ENCODE measurements at regions not wholly inside any gene's neighbourhood (a gene's known extent, or its start where the extent isn't known, plus 50 kb on each side); places are given as distances from the start of the nearest gene placed in this dataset.

DNA sequence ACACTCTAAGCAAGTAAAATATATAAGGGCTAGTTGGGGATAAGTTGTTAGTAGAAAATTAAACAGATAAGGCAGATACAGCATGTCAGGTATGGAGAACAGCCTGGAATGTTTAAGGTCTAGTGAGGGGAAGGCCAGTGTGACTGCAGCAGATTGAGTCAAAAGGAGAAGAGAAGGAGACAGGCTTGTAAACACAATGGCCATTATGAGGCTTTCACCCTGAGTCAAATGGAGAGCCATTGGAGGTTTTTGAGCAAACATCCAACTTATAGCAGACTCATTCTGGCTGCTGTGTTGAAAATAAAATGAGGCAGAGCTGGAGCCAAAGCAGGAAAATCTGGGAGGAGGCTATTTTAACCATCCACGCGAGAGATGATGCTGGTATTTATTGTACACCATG, 142.0 kb downstream of the DUSP6 start:
- WGBS (ENCODE audit: missing lambda C conversion rate) = 88% methylated on average over 2 of the region's 2 CpGs
- CTCF ChIA-PET = interaction anchor here (1.2 kb wide), 1 partner anchor 252 kb away, joined by 4 read pairs; no protein-coding TSS in a partner anchor
- Histone ChIP-seq H3K4me3 (no peak overlapping the region), H3K4me1 (no peaks in the 10 kb centered on the region; the same call in 2 of the 3 replicates), H3K4me2 (no peak overlapping the region), H3K9me3 (no peaks in the 10 kb centered on the region), H3K27ac (no peak overlapping the region)
- TF ChIP-seq POLR2A (IDR thresholded peaks at IDR 0.05; ENCODE audit: low read length) = no peak
- no peak for TF ChIP-seq TFCP2L1 (CRISPR knock-in tag; IDR thresholded peaks at IDR 0.05)
- TF ChIP-seq, protein P1, sequence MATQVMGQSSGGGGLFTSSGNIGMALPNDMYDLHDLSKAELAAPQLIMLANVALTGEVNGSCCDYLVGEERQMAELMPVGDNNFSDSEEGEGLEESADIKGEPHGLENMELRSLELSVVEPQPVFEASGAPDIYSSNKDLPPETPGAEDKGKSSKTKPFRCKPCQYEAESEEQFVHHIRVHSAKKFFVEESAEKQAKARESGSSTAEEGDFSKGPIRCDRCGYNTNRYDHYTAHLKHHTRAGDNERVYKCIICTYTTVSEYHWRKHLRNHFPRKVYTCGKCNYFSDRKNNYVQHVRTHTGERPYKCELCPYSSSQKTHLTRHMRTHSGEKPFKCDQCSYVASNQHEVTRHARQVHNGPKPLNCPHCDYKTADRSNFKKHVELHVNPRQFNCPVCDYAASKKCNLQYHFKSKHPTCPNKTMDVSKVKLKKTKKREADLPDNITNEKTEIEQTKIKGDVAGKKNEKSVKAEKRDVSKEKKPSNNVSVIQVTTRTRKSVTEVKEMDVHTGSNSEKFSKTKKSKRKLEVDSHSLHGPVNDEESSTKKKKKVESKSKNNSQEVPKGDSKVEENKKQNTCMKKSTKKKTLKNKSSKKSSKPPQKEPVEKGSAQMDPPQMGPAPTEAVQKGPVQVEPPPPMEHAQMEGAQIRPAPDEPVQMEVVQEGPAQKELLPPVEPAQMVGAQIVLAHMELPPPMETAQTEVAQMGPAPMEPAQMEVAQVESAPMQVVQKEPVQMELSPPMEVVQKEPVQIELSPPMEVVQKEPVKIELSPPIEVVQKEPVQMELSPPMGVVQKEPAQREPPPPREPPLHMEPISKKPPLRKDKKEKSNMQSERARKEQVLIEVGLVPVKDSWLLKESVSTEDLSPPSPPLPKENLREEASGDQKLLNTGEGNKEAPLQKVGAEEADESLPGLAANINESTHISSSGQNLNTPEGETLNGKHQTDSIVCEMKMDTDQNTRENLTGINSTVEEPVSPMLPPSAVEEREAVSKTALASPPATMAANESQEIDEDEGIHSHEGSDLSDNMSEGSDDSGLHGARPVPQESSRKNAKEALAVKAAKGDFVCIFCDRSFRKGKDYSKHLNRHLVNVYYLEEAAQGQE (IDR thresholded peaks at IDR 0.05) = no peak
- TF ChIP-seq, protein P2, sequence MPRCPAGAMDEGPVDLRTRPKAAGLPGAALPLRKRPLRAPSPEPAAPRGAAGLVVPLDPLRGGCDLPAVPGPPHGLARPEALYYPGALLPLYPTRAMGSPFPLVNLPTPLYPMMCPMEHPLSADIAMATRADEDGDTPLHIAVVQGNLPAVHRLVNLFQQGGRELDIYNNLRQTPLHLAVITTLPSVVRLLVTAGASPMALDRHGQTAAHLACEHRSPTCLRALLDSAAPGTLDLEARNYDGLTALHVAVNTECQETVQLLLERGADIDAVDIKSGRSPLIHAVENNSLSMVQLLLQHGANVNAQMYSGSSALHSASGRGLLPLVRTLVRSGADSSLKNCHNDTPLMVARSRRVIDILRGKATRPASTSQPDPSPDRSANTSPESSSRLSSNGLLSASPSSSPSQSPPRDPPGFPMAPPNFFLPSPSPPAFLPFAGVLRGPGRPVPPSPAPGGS (IDR thresholded peaks at IDR 0.05) = no peak
- TF ChIP-seq BHLHE40 (IDR thresholded peaks at IDR 0.05; ENCODE audit: low read depth, low read length) = no peak
- TF ChIP-seq, protein P3, sequence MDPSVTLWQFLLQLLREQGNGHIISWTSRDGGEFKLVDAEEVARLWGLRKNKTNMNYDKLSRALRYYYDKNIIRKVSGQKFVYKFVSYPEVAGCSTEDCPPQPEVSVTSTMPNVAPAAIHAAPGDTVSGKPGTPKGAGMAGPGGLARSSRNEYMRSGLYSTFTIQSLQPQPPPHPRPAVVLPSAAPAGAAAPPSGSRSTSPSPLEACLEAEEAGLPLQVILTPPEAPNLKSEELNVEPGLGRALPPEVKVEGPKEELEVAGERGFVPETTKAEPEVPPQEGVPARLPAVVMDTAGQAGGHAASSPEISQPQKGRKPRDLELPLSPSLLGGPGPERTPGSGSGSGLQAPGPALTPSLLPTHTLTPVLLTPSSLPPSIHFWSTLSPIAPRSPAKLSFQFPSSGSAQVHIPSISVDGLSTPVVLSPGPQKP (IDR thresholded peaks at IDR 0.05; ENCODE audit: low read depth, low read length) = no peak
- TF ChIP-seq, protein P4, sequence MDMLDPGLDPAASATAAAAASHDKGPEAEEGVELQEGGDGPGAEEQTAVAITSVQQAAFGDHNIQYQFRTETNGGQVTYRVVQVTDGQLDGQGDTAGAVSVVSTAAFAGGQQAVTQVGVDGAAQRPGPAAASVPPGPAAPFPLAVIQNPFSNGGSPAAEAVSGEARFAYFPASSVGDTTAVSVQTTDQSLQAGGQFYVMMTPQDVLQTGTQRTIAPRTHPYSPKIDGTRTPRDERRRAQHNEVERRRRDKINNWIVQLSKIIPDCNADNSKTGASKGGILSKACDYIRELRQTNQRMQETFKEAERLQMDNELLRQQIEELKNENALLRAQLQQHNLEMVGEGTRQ (IDR thresholded peaks at IDR 0.05) = no peak
- TF ChIP-seq HOXA7 (CRISPR knock-in tag; IDR thresholded peaks at IDR 0.05) = no peak
- no peak for TF ChIP-seq ZNF302 (CRISPR knock-in tag; IDR thresholded peaks at IDR 0.05)
- TF ChIP-seq, protein P5, sequence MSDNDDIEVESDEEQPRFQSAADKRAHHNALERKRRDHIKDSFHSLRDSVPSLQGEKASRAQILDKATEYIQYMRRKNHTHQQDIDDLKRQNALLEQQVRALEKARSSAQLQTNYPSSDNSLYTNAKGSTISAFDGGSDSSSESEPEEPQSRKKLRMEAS (IDR thresholded peaks at IDR 0.05) = no peak
- no peak for TF ChIP-seq SMC3 (IDR thresholded peaks at IDR 0.05)
- TF ChIP-seq, protein P6, sequence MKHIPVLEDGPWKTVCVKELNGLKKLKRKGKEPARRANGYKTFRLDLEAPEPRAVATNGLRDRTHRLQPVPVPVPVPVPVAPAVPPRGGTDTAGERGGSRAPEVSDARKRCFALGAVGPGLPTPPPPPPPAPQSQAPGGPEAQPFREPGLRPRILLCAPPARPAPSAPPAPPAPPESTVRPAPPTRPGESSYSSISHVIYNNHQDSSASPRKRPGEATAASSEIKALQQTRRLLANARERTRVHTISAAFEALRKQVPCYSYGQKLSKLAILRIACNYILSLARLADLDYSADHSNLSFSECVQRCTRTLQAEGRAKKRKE (CRISPR knock-in tag; IDR thresholded peaks at IDR 0.05; ENCODE audit: low read depth) = no peak
- TF ChIP-seq NFE2L2 (conservative IDR thresholded peaks at IDR 0.05; ENCODE audit: low read length) = no peak
- no peak for TF ChIP-seq NR3C1 (IDR thresholded peaks at IDR 0.05)
- no peak for TF ChIP-seq HEYL (CRISPR knock-in tag; IDR thresholded peaks at IDR 0.05)
- no peak for TF ChIP-seq MYC (IDR thresholded peaks at IDR 0.05; ENCODE audit: borderline replicate concordance, low read length)
- ATAC-seq (no peak), FAIRE-seq (no peak), DNase-seq (ENCODE audit: low read depth in 1 of 2, low spot score in 1 of 2) (no peak)
- POLR2A ChIA-PET = no interaction called here

DNA sequence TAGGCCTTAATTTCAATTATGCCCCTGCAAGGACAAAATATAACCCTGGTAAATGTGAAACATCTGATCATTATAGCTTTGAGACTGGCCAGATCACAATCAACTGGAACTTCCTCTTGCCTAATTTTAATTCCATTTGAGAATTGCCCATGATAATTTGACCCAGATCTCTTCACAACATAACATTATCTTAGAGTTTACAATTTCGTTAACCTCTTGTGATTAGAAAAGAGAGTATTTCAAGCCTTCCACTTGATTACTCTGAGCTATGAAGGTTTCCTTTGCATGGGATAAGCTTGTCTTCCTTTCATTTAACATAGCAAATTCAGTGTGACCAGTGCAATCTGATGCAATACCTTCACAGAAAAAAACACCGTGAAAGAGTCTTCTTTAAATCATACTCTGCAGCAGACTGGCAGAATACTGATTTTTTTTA, 143.6 kb downstream of the DUSP6 start:
- H3K4me3 ChIP-seq = no peak overlapping the region
- DNase-seq (ENCODE audit: low read depth in 1 of 2, low spot score in 1 of 2) (no peak), ATAC-seq (no peak), FAIRE-seq (no peak)
- 57% methylated on average over 2 of the region's 2 CpGs for WGBS (ENCODE audit: missing lambda C conversion rate)
- H3K4me2 ChIP-seq = no peak overlapping the region
- no peak overlapping the region; a peak in 1 of 6 replicates for H3K27ac ChIP-seq
- H3K4me1 ChIP-seq = no peaks in the 10 kb centered on the region; the same call in 2 of the 3 replicates
- H3K9me3 ChIP-seq = no peaks in the 10 kb centered on the region
- ChIA-PET CTCF (no interaction called here), POLR2A (no interaction called here)
- TF ChIP-seq, protein P3 (IDR thresholded peaks at IDR 0.05; ENCODE audit: low read depth, low read length) = no peak
- no peak for TF ChIP-seq RNF2 (IDR thresholded peaks at IDR 0.05; ENCODE audit: borderline replicate concordance, low read depth)
- TF ChIP-seq, protein P5 (IDR thresholded peaks at IDR 0.05) = no peak
- TF ChIP-seq, protein P2 (IDR thresholded peaks at IDR 0.05) = no peak
- TF ChIP-seq, protein P6 (CRISPR knock-in tag; IDR thresholded peaks at IDR 0.05; ENCODE audit: low read depth) = no peak
- no peak for TF ChIP-seq FOSB (CRISPR knock-in tag; IDR thresholded peaks at IDR 0.05)
- TF ChIP-seq, protein P4 (IDR thresholded peaks at IDR 0.05) = no peak
- TF ChIP-seq MAZ (IDR thresholded peaks at IDR 0.05; ENCODE audit: borderline replicate concordance, low read depth, low read length) = no peak
- no peak for TF ChIP-seq POLR2AphosphoS2 (conservative IDR thresholded peaks at IDR 0.05; ENCODE audit: low read length)
- TF ChIP-seq NPAS2 (CRISPR knock-in tag; IDR thresholded peaks at IDR 0.05; ENCODE audit: borderline replicate concordance) = no peak
- no peak for TF ChIP-seq HEYL (CRISPR knock-in tag; IDR thresholded peaks at IDR 0.05)
- TF ChIP-seq ESRRA (IDR thresholded peaks at IDR 0.05; ENCODE audit: borderline replicate concordance, low read length) = no peak
- no peak for TF ChIP-seq ZNF302 (CRISPR knock-in tag; IDR thresholded peaks at IDR 0.05)
